ENCODE measurements at regions not wholly inside any gene's neighbourhood (a gene's known extent, or its start where the extent isn't known, plus 50 kb on each side); places are given as distances from the start of the nearest gene placed in this dataset.

DNA sequence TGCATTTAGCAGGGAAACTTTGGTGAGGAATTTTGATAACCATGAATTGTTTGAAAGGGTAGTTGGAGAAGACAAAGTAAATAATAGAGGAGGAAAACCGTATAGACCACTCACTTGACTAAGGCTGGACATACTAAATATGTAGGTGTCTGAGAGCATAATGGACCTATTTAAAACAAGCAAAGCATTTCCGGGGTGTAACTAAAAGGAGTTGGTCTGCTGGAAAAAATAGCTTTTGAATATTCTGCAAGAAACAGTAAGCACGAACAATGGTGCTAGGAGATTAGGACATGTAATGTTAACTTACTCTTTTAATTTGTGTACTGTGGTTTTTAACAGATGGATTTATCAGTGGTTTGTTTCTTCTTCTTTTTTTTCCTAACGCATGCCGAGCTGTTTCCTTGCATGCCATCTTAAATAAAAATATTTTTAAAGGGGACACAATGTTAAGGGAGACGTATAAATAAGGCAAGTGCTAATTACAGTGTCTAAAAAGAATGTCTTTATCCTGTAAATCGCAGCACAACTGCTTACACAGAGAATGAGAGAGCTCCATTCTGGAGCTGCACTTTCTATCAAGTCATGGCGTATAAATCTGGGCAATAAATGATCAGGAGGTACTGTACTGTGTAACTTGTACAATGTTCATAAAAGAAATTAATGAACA is 492.1 kb downstream of the LMO4 start:
- TF ChIP-seq, protein P1, sequence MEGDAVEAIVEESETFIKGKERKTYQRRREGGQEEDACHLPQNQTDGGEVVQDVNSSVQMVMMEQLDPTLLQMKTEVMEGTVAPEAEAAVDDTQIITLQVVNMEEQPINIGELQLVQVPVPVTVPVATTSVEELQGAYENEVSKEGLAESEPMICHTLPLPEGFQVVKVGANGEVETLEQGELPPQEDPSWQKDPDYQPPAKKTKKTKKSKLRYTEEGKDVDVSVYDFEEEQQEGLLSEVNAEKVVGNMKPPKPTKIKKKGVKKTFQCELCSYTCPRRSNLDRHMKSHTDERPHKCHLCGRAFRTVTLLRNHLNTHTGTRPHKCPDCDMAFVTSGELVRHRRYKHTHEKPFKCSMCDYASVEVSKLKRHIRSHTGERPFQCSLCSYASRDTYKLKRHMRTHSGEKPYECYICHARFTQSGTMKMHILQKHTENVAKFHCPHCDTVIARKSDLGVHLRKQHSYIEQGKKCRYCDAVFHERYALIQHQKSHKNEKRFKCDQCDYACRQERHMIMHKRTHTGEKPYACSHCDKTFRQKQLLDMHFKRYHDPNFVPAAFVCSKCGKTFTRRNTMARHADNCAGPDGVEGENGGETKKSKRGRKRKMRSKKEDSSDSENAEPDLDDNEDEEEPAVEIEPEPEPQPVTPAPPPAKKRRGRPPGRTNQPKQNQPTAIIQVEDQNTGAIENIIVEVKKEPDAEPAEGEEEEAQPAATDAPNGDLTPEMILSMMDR (IDR thresholded peaks at IDR 0.05) = no peak
- TF ChIP-seq POLR2A (IDR thresholded peaks at IDR 0.05) = no peak
- no peak for TF ChIP-seq EP300 (IDR thresholded peaks at IDR 0.05; ENCODE audit: low read depth)
